ENCODE measurements at regions not wholly inside any gene's neighbourhood (a gene's known extent, or its start where the extent isn't known, plus 50 kb on each side); places are given as distances from the start of the nearest gene placed in this dataset.
A peak's percentile ranks its signal among the peaks of the same experiment; 100 is the strongest.

- DNase-seq = no peak
Observed at GRCh38 chr17:72591289-72592241, 470.7 kb downstream of the SOX9 start.

- DNase-seq = peak; percentile 22
Observed at GRCh38 chr17:72592242-72592966, 471.6 kb downstream of the SOX9 start.

- no peak for DNase-seq
Observed at GRCh38 chr17:72592967-72593325, 472.1 kb downstream of the SOX9 start.

GRCh38 chr17:72594248-72594647 lies 473.4 kb downstream of the SOX9 start:
- DNase-seq = no peak
